OCI-LY7 (cell line): ENCODE measurements at regions not wholly inside any gene's neighbourhood (a gene's known extent, or its start where the extent isn't known, plus 50 kb on each side); places are given as distances from the start of the nearest gene placed in this dataset.

ENCODE experiments used
- BruUV-seq: library from RNA; stranded (reverse); fragments of 400-500 nt; replicated peaks from 2 replicates; lab custom pipeline; 2021; lab: Mats Ljungman, UMichigan
- CTCF ChIA-PET: fragments of 300-600 bp; sonication (Branson Sonifier 250); formaldehyde crosslinking; loops from one replicate; lab custom pipeline; 2022; ENCODE audit warnings: antibody characterized with exemption; ENCODE audit not compliant: unreplicated experiment; lab: Charles Lee
- POLR2A ChIA-PET: fragments of 300-600 bp; sonication (Branson Sonifier 250); formaldehyde crosslinking; loops from one replicate; lab custom pipeline; 2022; ENCODE audit warnings: antibody characterized with exemption; lab: Charles Lee
- DNase-seq: peaks from one replicate; pipeline ENCODE4 v3.0.0-alpha.2; 2015; ENCODE audit warnings: low spot score
- H2AFZ ChIP-seq: fragments of 200-600 bp; sonication (generic), shearing (Covaris generic); 2 replicates; pipeline ENCODE4 v1.6.1; 2014; ENCODE audit warnings: mild to moderate bottlenecking, antibody characterized with exemption, low read length, moderate library complexity
- H3K27ac ChIP-seq: fragments of 200-600 bp; sonication (generic); 2 replicates; pipeline ENCODE4 v1.5.1; 2014; ENCODE audit warnings: mixed run types, low read depth, mild to moderate bottlenecking, moderate library complexity, low read length, inconsistent platforms; ENCODE audit not compliant: poor library complexity, severe bottlenecking
- H3K36me3 ChIP-seq: fragments of 200-600 bp; sonication (generic); 2 replicates; pipeline ENCODE4 v1.6.1; 2014; ENCODE audit warnings: mild to moderate bottlenecking, antibody characterized with exemption, low read length, moderate library complexity, mixed read lengths; ENCODE audit not compliant: insufficient read depth
- H3K4me1 ChIP-seq: fragments of 200-600 bp; sonication (generic); 2 replicates; pipeline ENCODE4 v1.5.1; 2014; ENCODE audit warnings: mild to moderate bottlenecking, low read length; ENCODE audit not compliant: insufficient read depth, poor library complexity, severe bottlenecking
- H3K4me2 ChIP-seq: fragments of 200-600 bp; sonication (generic); 2 replicates; pipeline ENCODE4 v1.6.1; 2014; ENCODE audit warnings: mild to moderate bottlenecking, low read length
- H3K4me3 ChIP-seq: fragments of 200-600 bp; sonication (generic); 2 replicates; pipeline ENCODE4 v1.5.1; 2014; ENCODE audit warnings: mild to moderate bottlenecking, low read depth, low read length; ENCODE audit not compliant: poor library complexity, severe bottlenecking
- H3K79me2 ChIP-seq: fragments of 200-600 bp; sonication (generic); 2 replicates; pipeline ENCODE4 v1.6.1; 2016; ENCODE audit warnings: low read depth, mild to moderate bottlenecking, low read length, moderate library complexity, mixed read lengths; ENCODE audit not compliant: insufficient read depth
- H3K9me2 ChIP-seq: fragments of 200-600 bp; sonication (generic); 2 replicates; pipeline ENCODE4 v1.6.1; 2016; ENCODE audit warnings: mild to moderate bottlenecking, low read length, mixed read lengths; ENCODE audit not compliant: insufficient read depth
- H3K9me3 ChIP-seq: fragments of 200-600 bp; sonication (generic); 2 replicates; pipeline ENCODE4 v1.6.1; 2014; ENCODE audit warnings: mild to moderate bottlenecking, mixed run types, low read length, mixed read lengths
- H4K20me1 ChIP-seq: fragments of 200-600 bp; sonication (generic); 2 replicates; pipeline ENCODE4 v1.6.1; 2014; ENCODE audit warnings: mild to moderate bottlenecking, antibody characterized with exemption, low read length, moderate library complexity, mixed read lengths; ENCODE audit not compliant: insufficient read depth
- CTCF ChIP-seq: fragments of 200-600 bp; sonication (generic); conservative IDR thresholded peaks from 2 replicates; pipeline ENCODE4 v1.5.1; 2014; ENCODE audit warnings: mild to moderate bottlenecking, antibody characterized with exemption, low read length, moderate library complexity, mixed read lengths
- EZH2phosphoT487 ChIP-seq: fragments of 200-600 bp; sonication (generic); IDR thresholded peaks from 2 replicates; pipeline ENCODE4 v1.6.1; 2018; ENCODE audit warnings: low read depth, borderline replicate concordance, mild to moderate bottlenecking, mixed run types, antibody characterized with exemption, low read length, moderate library complexity, mixed read lengths
- intact Hi-C: fragments of 100-400 bp; cut with micrococcal nuclease; formaldehyde crosslinking; loops from one replicate; pipeline ENCODE4 v1.10.0; 2022; ENCODE audit not compliant: unreplicated experiment

DNA sequence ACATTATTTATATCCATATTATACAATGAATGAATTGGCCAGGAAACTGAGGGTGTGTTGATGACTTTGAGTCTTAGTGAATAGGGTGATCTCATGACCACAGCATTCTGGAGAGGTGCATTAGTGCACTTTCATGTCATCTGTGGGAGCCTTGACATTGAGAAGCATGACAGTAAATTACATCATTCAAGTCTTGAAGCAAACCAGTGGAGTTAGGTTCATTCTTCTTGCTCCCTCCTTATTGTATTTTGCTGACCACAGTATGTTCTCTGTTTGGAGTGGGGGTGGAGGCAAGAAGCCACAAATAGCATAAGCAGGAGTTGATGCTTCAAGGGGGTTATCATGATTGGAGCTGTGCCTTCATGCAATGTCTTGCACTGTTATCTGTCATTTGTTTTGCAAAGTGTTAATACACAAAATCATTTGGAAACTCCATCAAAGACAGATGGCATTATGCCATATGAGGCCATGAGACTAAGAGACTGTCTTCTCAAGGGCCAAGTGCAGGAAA is 680.2 kb downstream of the NYAP2 start:
- no peaks in the 10 kb centered on the region for H3K36me3 ChIP-seq
- no peak overlapping the region for H3K27ac ChIP-seq
- DNase-seq, result no peak
- H3K4me1 ChIP-seq, result no peaks in the 10 kb centered on the region
- no peaks in the 10 kb centered on the region for H3K9me2 ChIP-seq
- no peak overlapping the region for H3K4me3 ChIP-seq
- ChIA-PET CTCF (no interaction called here), POLR2A (no interaction called here)
- no peaks in the 10 kb centered on the region for H4K20me1 ChIP-seq
- no peak overlapping the region for H3K4me2 ChIP-seq
- H3K79me2 ChIP-seq, result no peaks in the 10 kb centered on the region
- H3K9me3 ChIP-seq, result no peaks in the 10 kb centered on the region
- no TSS peak for BruUV-seq
- intact Hi-C loops, result loop anchor here (2.0 kb wide), 1 partner anchor 51 kb away; no protein-coding TSS in a partner anchor
- TF ChIP-seq CTCF (no peak), EZH2phosphoT487 (no peak)
- H2AFZ ChIP-seq, result no peak overlapping the region

GRCh38 chr2:226079196-226079595 is 679.7 kb downstream of the NYAP2 start:
- Histone ChIP-seq H3K4me2 (no peak overlapping the region), H2AFZ (no peak overlapping the region), H3K4me3 (no peak overlapping the region), H4K20me1 (no peaks in the 10 kb centered on the region), H3K9me2 (no peaks in the 10 kb centered on the region), H3K4me1 (no peaks in the 10 kb centered on the region), H3K36me3 (no peaks in the 10 kb centered on the region), H3K27ac (no peak overlapping the region), H3K9me3 (no peaks in the 10 kb centered on the region), H3K79me2 (no peaks in the 10 kb centered on the region)
- no peak for DNase-seq
- TF ChIP-seq CTCF, result no peak
- no peak for TF ChIP-seq EZH2phosphoT487
- ChIA-PET POLR2A (interaction anchor here (1.0 kb wide), 1 partner anchor 14 kb away, joined by 3 read pairs; no protein-coding TSS in a partner anchor), CTCF (no interaction called here)
- no TSS peak for BruUV-seq
- intact Hi-C loops, result no loop called here

- H3K9me2 ChIP-seq, result no peaks in the 10 kb centered on the region
- intact Hi-C loops, result no loop called here
- H3K4me2 ChIP-seq, result no peak overlapping the region
- H2AFZ ChIP-seq, result no peak overlapping the region
- DNase-seq, result no peak
- no peak for TF ChIP-seq CTCF
- TF ChIP-seq EZH2phosphoT487, result no peak
- no peaks in the 10 kb centered on the region for H3K9me3 ChIP-seq
- ChIA-PET CTCF (no interaction called here), POLR2A (interaction anchor here (1.0 kb wide), 1 partner anchor 15 kb away, joined by 3 read pairs; no protein-coding TSS in a partner anchor)
- no peaks in the 10 kb centered on the region for H3K36me3 ChIP-seq
- H3K4me3 ChIP-seq, result no peak overlapping the region
- no TSS peak for BruUV-seq
- no peaks in the 10 kb centered on the region for H4K20me1 ChIP-seq
- no peaks in the 10 kb centered on the region for H3K4me1 ChIP-seq
- no peaks in the 10 kb centered on the region for H3K79me2 ChIP-seq
- no peak overlapping the region for H3K27ac ChIP-seq
Measured at GRCh38 chr2:226078666-226079065, 679.2 kb downstream of the NYAP2 start.
